ENCODE measurements at regions not wholly inside any gene's neighbourhood (a gene's known extent, or its start where the extent isn't known, plus 50 kb on each side); places are given as distances from the start of the nearest gene placed in this dataset.

DNA sequence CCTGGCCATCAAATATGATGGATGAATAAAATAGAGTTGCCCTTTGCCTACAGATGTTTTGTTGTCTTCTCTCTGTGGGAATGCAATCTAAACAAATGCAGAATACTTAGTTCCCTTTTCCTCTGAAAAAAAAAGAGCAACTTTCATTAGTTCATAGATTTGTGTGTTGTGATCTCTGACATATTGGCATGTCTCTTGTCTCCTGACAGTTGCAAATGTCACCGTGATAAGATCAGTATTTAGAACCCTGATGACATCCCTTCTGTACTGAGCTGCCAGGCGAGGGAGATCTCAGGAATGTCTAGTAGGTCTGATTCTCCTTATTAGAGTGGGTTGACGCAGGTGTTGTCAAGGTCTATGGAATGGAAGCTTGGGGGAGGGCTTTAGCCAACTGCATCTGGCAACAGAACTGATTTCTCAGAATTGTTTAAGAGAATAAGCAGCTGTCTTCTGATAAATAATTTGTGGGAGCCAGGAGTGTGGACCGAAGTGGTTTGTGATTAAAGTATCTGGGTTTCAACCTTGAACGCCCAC lies 130.4 kb downstream of the GALR1 start:
- ATAC-seq (no peak), DNase-seq (no peak)
- H3K27me3 ChIP-seq: peaks cover 0 to 9% of the 10 kb centered on the region in 2 donors

DNA sequence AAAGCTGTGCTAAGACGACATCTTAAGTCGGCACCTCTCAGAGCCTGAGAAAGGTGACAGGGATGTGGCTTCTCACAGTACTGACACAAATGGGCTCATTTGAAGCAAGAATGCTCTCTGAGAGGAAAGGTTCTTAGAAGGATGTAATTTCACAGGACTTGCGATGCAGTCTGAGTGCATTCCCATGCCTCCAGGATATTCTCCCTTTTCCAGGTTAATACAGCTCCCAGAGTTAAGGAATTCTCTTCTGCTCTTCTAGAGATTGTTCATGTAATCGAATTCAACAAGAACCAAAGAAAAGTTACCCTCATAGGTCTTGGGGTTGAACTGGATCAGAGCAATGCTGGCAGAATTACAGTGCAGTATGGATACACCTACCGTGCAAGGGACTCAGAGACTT lies 131.0 kb downstream of the GALR1 start:
- Histone ChIP-seq H3K4me1 (no peaks in the 10 kb centered on the region), H3K36me3 (no peaks in the 10 kb centered on the region), H3K27ac (no peak overlapping the region), H3K9me3 (no peaks in the 10 kb centered on the region), H3K27me3 (peaks cover 0 to 9% of the 10 kb centered on the region in 2 donors), H3K4me3 (no peak overlapping the region)
- DNase-seq: no peak
- intact Hi-C loops (cut with DNase I): no loop called here
- TF ChIP-seq, protein P1, sequence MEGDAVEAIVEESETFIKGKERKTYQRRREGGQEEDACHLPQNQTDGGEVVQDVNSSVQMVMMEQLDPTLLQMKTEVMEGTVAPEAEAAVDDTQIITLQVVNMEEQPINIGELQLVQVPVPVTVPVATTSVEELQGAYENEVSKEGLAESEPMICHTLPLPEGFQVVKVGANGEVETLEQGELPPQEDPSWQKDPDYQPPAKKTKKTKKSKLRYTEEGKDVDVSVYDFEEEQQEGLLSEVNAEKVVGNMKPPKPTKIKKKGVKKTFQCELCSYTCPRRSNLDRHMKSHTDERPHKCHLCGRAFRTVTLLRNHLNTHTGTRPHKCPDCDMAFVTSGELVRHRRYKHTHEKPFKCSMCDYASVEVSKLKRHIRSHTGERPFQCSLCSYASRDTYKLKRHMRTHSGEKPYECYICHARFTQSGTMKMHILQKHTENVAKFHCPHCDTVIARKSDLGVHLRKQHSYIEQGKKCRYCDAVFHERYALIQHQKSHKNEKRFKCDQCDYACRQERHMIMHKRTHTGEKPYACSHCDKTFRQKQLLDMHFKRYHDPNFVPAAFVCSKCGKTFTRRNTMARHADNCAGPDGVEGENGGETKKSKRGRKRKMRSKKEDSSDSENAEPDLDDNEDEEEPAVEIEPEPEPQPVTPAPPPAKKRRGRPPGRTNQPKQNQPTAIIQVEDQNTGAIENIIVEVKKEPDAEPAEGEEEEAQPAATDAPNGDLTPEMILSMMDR (IDR thresholded peaks at IDR 0.05): no peak
- no peak for ATAC-seq

More for the DNA sequence above, 130.4 kb downstream of the GALR1 start:
- intact Hi-C loops (cut with DNase I): no loop called here
- no peaks in the 10 kb centered on the region for H3K9me3 ChIP-seq
- H3K4me1 ChIP-seq: no peaks in the 10 kb centered on the region
- H3K4me3 ChIP-seq: no peak overlapping the region
- H3K36me3 ChIP-seq: no peaks in the 10 kb centered on the region
- no peak overlapping the region for H3K27ac ChIP-seq
- TF ChIP-seq, protein P1 (IDR thresholded peaks at IDR 0.05): no peak

DNA sequence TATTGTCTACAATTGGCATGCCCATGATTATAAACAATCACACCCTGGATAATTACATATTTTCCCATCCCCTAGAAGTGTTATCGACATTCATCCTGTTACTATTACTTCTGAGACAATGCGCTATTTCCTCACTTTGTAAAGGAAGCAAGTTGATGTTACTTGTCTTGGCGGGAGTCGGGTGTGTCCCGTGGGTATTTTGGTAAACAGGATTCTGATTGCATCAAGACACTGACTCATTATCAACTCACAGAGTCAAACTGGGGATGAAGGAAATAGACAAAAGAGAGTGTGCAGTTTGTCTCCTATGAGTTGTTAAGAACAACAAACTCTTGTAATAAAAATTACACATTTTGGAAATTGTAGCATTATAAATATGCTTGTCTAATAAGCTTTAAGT lies 142.7 kb downstream of the GALR1 start:
- Histone ChIP-seq H3K4me1 (no peaks in the 10 kb centered on the region), H3K4me3 (no peak overlapping the region), H3K36me3 (no peaks in the 10 kb centered on the region), H3K27ac (no peak overlapping the region), H3K9me3 (no peaks in the 10 kb centered on the region), H3K27me3 (no peaks in the 10 kb centered on the region)
- TF ChIP-seq, protein P1 (IDR thresholded peaks at IDR 0.05): no peak
- DNase-seq (no peak), ATAC-seq (no peak)
- intact Hi-C loops (cut with DNase I): no loop called here

DNA sequence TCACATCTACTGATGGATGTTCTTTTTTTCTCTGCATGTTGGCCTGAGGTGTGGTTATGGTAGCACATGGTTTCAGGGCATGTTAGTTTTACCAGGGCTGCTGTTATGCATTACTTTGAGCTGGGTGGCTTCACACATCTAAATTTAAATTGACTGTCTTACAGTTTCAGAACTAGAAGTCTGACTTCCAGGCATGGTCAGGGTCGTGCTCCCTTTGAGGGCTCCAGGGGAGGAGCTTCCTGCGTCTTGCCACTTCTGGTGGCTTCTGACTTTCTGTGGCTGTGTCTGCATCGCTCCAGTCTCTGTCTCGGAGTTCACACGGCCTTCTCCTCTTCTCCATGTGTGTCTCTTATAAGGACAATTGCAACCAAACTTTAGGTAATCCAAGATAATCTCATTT lies 143.9 kb downstream of the GALR1 start:
- no peak overlapping the region for H3K4me3 ChIP-seq
- intact Hi-C loops (cut with DNase I): no loop called here
- TF ChIP-seq, protein P1 (IDR thresholded peaks at IDR 0.05): no peak
- DNase-seq (no peak), ATAC-seq (no peak)
- H3K27me3 ChIP-seq: no peaks in the 10 kb centered on the region
- no peak overlapping the region for H3K27ac ChIP-seq
- H3K4me1 ChIP-seq: no peaks in the 10 kb centered on the region
- no peaks in the 10 kb centered on the region for H3K9me3 ChIP-seq
- no peaks in the 10 kb centered on the region for H3K36me3 ChIP-seq

DNA sequence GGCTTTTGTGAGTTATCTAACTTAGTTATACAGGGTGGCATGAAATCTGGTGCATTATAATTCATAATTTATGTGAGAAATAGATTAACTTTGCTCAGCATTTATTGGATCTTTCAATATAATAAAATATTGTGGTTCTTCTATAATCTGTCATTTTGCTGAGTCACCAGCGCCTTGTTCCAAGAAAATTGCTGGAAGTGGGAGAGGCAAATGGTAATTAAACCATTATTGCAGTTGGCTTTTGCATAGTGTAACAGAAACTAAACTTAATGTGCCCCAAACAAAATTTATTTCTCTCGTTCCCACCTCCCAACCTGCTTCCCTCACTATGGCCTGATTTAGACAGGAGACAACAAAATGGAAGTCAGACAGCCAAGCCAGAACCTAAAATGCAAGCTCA lies 146.3 kb downstream of the GALR1 start:
- no peaks in the 10 kb centered on the region for H3K36me3 ChIP-seq
- TF ChIP-seq, protein P1 (IDR thresholded peaks at IDR 0.05): no peak
- H3K4me1 ChIP-seq: no peaks in the 10 kb centered on the region
- DNase-seq (no peak), ATAC-seq (no peak)
- no peak overlapping the region for H3K4me3 ChIP-seq
- no peaks in the 10 kb centered on the region for H3K9me3 ChIP-seq
- intact Hi-C loops (cut with DNase I): no loop called here
- no peaks in the 10 kb centered on the region for H3K27me3 ChIP-seq
- no peak overlapping the region for H3K27ac ChIP-seq

Measured in left lung (tissue), 4 donors.